SK-N-SH (cell line): ENCODE measurements at regions not wholly inside any gene's neighbourhood (a gene's known extent, or its start where the extent isn't known, plus 50 kb on each side); places are given as distances from the start of the nearest gene placed in this dataset.

Source experiments
- CTCF ChIA-PET: fragments of 300-600, 350-600 bp; formaldehyde crosslinking; extraction: SDS; loops from one replicate; lab custom pipeline; 2021; lab: Yijun Ruan, JAX
- POLR2A ChIA-PET: fragments of 350-600 bp; sonication (Branson Sonifier 250); formaldehyde crosslinking; extraction: SDS; loops from one replicate; lab custom pipeline; 2020; ENCODE audit warnings: antibody characterized with exemption, inconsistent platforms; lab: Yijun Ruan, JAX
- DNase-seq: peaks from one replicate; pipeline ENCODE4 v3.0.0; 2012
- H2AFZ ChIP-seq: fragments of 200-600 bp; sonication (generic); 2 replicates; pipeline ENCODE4 v1.8.1; 2016; ENCODE audit warnings: antibody characterized with exemption, mild to moderate bottlenecking, low read depth
- H3F3A ChIP-seq: fragments of 200-600 bp; sonication (generic); replicated peaks from 2 replicates; pipeline ENCODE3; 2016; ENCODE audit warnings: antibody characterized with exemption, mild to moderate bottlenecking; ENCODE audit not compliant: insufficient read depth
- H3K27ac ChIP-seq, 2 experiments: fragments of 200-500 bp in 1 of 2; fragments of 200-600 bp in 1 of 2; sonication (Bioruptor generic) in 1 of 2; sonication (generic), shearing (Covaris generic) in 1 of 2; 2 replicates each; pipeline versions ENCODE4 v1.5.1 to v1.6.1; 2014 to 2016; ENCODE audit warnings: low read depth in 2 of 2, inconsistent platforms in 1 of 2, low read length in 1 of 2, mild to moderate bottlenecking in 1 of 2, mixed read lengths in 1 of 2
- H3K27me3 ChIP-seq: fragments of 200-600 bp; sonication (generic), shearing (Covaris generic); 2 replicates; pipeline ENCODE4 v1.6.1; 2016; ENCODE audit warnings: mixed run types; ENCODE audit not compliant: insufficient read depth
- H3K36me3 ChIP-seq, 2 experiments: fragments of 200-500 bp in 1 of 2; fragments of 200-600 bp in 1 of 2; sonication (Bioruptor generic) in 1 of 2; sonication (generic) in 1 of 2; replicated peaks in 1 of 2; 2 replicates each; pipeline versions ENCODE3 to v1.5.1; 2014 to 2016; ENCODE audit warnings: low read length in 1 of 2, mild to moderate bottlenecking in 1 of 2; ENCODE audit not compliant: insufficient read depth in 2 of 2, control insufficient read depth in 1 of 2
- H3K4me1 ChIP-seq, 2 experiments: fragments of 200-500 bp in 1 of 2; fragments of 200-600 bp in 1 of 2; sonication (Bioruptor generic) in 1 of 2; sonication (generic), shearing (Covaris generic) in 1 of 2; 2 replicates each; pipeline versions ENCODE4 v1.5.1 to v1.6.1; 2014 to 2016; ENCODE audit warnings: low read depth in 1 of 2, low read length in 1 of 2, mixed run types in 1 of 2; ENCODE audit not compliant: insufficient read depth in 2 of 2, control insufficient read depth in 1 of 2
- H3K4me2 ChIP-seq: fragments of 200-600 bp; sonication (generic), shearing (Covaris generic); 2 replicates; pipeline ENCODE4 v1.6.1; 2017; ENCODE audit warnings: mixed run types
- H3K4me3 ChIP-seq, 2 experiments: fragments of 200-500 bp in 1 of 2; fragments of 200-600 bp in 1 of 2; sonication (Bioruptor generic) in 1 of 2; sonication (generic), shearing (Covaris generic) in 1 of 2; 2 replicates each; pipeline versions ENCODE4 v1.5.1 to v1.8.1; 2014 to 2016; ENCODE audit warnings: low read depth in 2 of 2, inconsistent platforms in 1 of 2, low read length in 1 of 2, mild to moderate bottlenecking in 1 of 2, mixed read lengths in 1 of 2, moderate library complexity in 1 of 2
- H3K79me2 ChIP-seq: fragments of 200-600 bp; sonication (generic); 2 replicates; pipeline ENCODE4 v1.8.1; 2017; ENCODE audit warnings: mild to moderate bottlenecking; ENCODE audit not compliant: insufficient read depth
- H3K9ac ChIP-seq: fragments of 200-600 bp; sonication (generic); 2 replicates; pipeline ENCODE4 v1.6.1; 2017; ENCODE audit warnings: mixed run types
- H3K9me2 ChIP-seq: fragments of 200-600 bp; sonication (generic); 2 replicates; pipeline ENCODE4 v1.6.1; 2017; ENCODE audit warnings: mixed run types
- H3K9me3 ChIP-seq: fragments of 200-600 bp; sonication (generic); 2 replicates; pipeline ENCODE4 v1.6.1; 2017; ENCODE audit warnings: mixed run types, mild to moderate bottlenecking, moderate library complexity
- H4K20me1 ChIP-seq: fragments of 200-600 bp; sonication (generic); 2 replicates; pipeline ENCODE4 v1.6.1; 2017; ENCODE audit warnings: mild to moderate bottlenecking, mixed run types; ENCODE audit not compliant: insufficient read depth
- ELF1 ChIP-seq: IDR thresholded peaks from 2 replicates; pipeline ENCODE4 v1.4.0; 2012
- FOXM1 ChIP-seq: IDR thresholded peaks from 2 replicates; pipeline ENCODE4 v1.4.0; 2012; ENCODE audit warnings: low read depth, mild to moderate bottlenecking
- GATA2 ChIP-seq: sonication (generic); formaldehyde crosslinking; IDR thresholded peaks from 2 replicates; pipeline ENCODE4 v1.5.0; 2020; ENCODE audit warnings: mild to moderate bottlenecking, missing genetic modification reagents
- NRF1 ChIP-seq: IDR thresholded peaks from 2 replicates; pipeline ENCODE4 v1.6.1; 2012; ENCODE audit warnings: low read depth, mild to moderate bottlenecking, low read length
- RCOR1 ChIP-seq: fragments of 150-350 bp; IDR thresholded peaks from 2 replicates; pipeline ENCODE4 v1.6.1; 2017; ENCODE audit warnings: antibody characterized with exemption, low read length
- YY1 ChIP-seq: IDR thresholded peaks from 2 replicates; pipeline ENCODE4 v1.4.0; 2012; ENCODE audit warnings: low read depth, mild to moderate bottlenecking
- ZBTB33 ChIP-seq: IDR thresholded peaks from 2 replicates; pipeline ENCODE4 v1.4.0; 2012; ENCODE audit warnings: low read depth, borderline replicate concordance
- WGBS: methylation state at CpG from one replicate; pipeline ENCODE4 v1.1.6; 2017; ENCODE audit warnings: low lambda C conversion rate; 5-methylcytosine and 5-hydroxymethylcytosine counted together

- H3K27me3 ChIP-seq, result no peaks in the 10 kb centered on the region
- no peak overlapping the region for H3K4me2 ChIP-seq
- ChIA-PET POLR2A (no interaction called here), CTCF (interaction anchor here (0.7 to 3.9 kb wide), 5 partner anchors 14 to 225 kb away, joined by 3 to 32 read pairs (median 3); no protein-coding TSS in a partner anchor)
- no peaks in the 10 kb centered on the region for H4K20me1 ChIP-seq
- no peaks in the 10 kb centered on the region for H3K9me2 ChIP-seq
- no peak overlapping the region for H3K4me3 ChIP-seq
- no peak for DNase-seq
- H3F3A ChIP-seq, result no peaks in the 10 kb centered on the region
- TF ChIP-seq NRF1, result no peak
- TF ChIP-seq ELF1, result no peak
- TF ChIP-seq GATA2 (CRISPR knock-in tag), result no peak
- H3K9ac ChIP-seq, result no peak overlapping the region
- H3K79me2 ChIP-seq, result no peaks in the 10 kb centered on the region
- WGBS, result 49% methylated on average over 12 of the region's 14 CpGs
- H3K27ac ChIP-seq, result no peak overlapping the region
- H3K4me1 ChIP-seq, result no peaks in the 10 kb centered on the region; a peak in 1 of 4 replicates
- H3K36me3 ChIP-seq, result no peaks in the 10 kb centered on the region
- no peak overlapping the region for H2AFZ ChIP-seq
- no peaks in the 10 kb centered on the region for H3K9me3 ChIP-seq
These were observed 51.8 kb upstream of the FRMD1 start for GRCh38 chr6:168130697-168131371.

GRCh38 chr6:168130168-168130696 lies 51.2 kb upstream of the FRMD1 start:
- Histone ChIP-seq H3K9ac (no peak overlapping the region), H3K4me2 (no peak overlapping the region), H3F3A (no peaks in the 10 kb centered on the region), H3K4me1 (no peaks in the 10 kb centered on the region; a peak in 1 of 4 replicates), H3K4me3 (no peak overlapping the region), H4K20me1 (no peaks in the 10 kb centered on the region), H3K9me3 (no peaks in the 10 kb centered on the region), H3K27me3 (no peaks in the 10 kb centered on the region), H3K36me3 (no peaks in the 10 kb centered on the region), H3K9me2 (no peaks in the 10 kb centered on the region), H2AFZ (no peak overlapping the region), H3K27ac (no peak overlapping the region), H3K79me2 (no peaks in the 10 kb centered on the region)
- POLR2A ChIA-PET, result no interaction called here
- 65% methylated on average over 6 of the region's 18 CpGs for WGBS
- CTCF ChIA-PET, result interaction anchor here (1.2 to 3.9 kb wide), 2 partner anchors 70 to 226 kb away, joined by 3 to 32 read pairs; no protein-coding TSS in a partner anchor
- DNase-seq, result no peak
- TF ChIP-seq GATA2 (CRISPR knock-in tag), result no peak
- no peak for TF ChIP-seq FOXM1
- TF ChIP-seq NRF1, result no peak
- TF ChIP-seq RCOR1, result no peak
- no peak for TF ChIP-seq YY1
- no peak for TF ChIP-seq ZBTB33
